ENCODE measurements at regions not wholly inside any gene's neighbourhood (a gene's known extent, or its start where the extent isn't known, plus 50 kb on each side); places are given as distances from the start of the nearest gene placed in this dataset.

- Histone ChIP-seq H3K4me1 (ENCODE audit: insufficient read depth, poor library complexity, severe bottlenecking) (peaks cover 30% of the 10 kb centered on the region), H3K27ac (ENCODE audit: poor library complexity, severe bottlenecking) (no peak overlapping the region), H3K36me3 (ENCODE audit: low read depth) (no peaks in the 10 kb centered on the region), H3K4me3 (ENCODE audit: severe bottlenecking) (no peak overlapping the region), H3K27me3 (ENCODE audit: insufficient read depth, poor library complexity, severe bottlenecking) (no peaks in the 10 kb centered on the region), H3K9me3 (ENCODE audit: severe bottlenecking) (no peaks in the 10 kb centered on the region)
- TF ChIP-seq CTCF (IDR thresholded peaks at IDR 0.05; ENCODE audit: poor library complexity, severe bottlenecking): no peak
- DNase-seq (ENCODE audit: low spot score): no peak
- no peak for ATAC-seq (ENCODE audit: low read depth)
Measured at GRCh38 chr3:182631183-182632076, 161.9 kb upstream of the ATP11B start.

- no peak overlapping the region for H3K4me3 ChIP-seq (ENCODE audit: severe bottlenecking)
- H3K36me3 ChIP-seq (ENCODE audit: low read depth): no peaks in the 10 kb centered on the region
- no peaks in the 10 kb centered on the region for H3K9me3 ChIP-seq (ENCODE audit: severe bottlenecking)
- ATAC-seq (ENCODE audit: low read depth) (no peak), DNase-seq (ENCODE audit: low spot score) (no peak)
- H3K27me3 ChIP-seq (ENCODE audit: insufficient read depth, poor library complexity, severe bottlenecking): no peaks in the 10 kb centered on the region
- TF ChIP-seq CTCF (IDR thresholded peaks at IDR 0.05; ENCODE audit: poor library complexity, severe bottlenecking): no peak
- H3K27ac ChIP-seq (ENCODE audit: poor library complexity, severe bottlenecking): no peak overlapping the region
- H3K4me1 ChIP-seq (ENCODE audit: insufficient read depth, poor library complexity, severe bottlenecking): peaks cover 34% of the 10 kb centered on the region
Measured at GRCh38 chr3:182632077-182632393, 161.3 kb upstream of the ATP11B start.

GRCh38 chr3:182633186-182633585, 160.1 kb upstream of the ATP11B start:
- H3K36me3 ChIP-seq (ENCODE audit: low read depth): no peaks in the 10 kb centered on the region
- TF ChIP-seq CTCF (IDR thresholded peaks at IDR 0.05; ENCODE audit: poor library complexity, severe bottlenecking): no peak
- H3K4me1 ChIP-seq (ENCODE audit: insufficient read depth, poor library complexity, severe bottlenecking): peaks cover 41% of the 10 kb centered on the region
- H3K27me3 ChIP-seq (ENCODE audit: insufficient read depth, poor library complexity, severe bottlenecking): no peaks in the 10 kb centered on the region
- no peaks in the 10 kb centered on the region for H3K9me3 ChIP-seq (ENCODE audit: severe bottlenecking)
- H3K27ac ChIP-seq (ENCODE audit: poor library complexity, severe bottlenecking): peak overlapping the region; percentile 10
- DNase-seq (ENCODE audit: low spot score): no peak
- no peak for ATAC-seq (ENCODE audit: low read depth)
- no peak overlapping the region for H3K4me3 ChIP-seq (ENCODE audit: severe bottlenecking)

- ATAC-seq (ENCODE audit: low read depth): peak; percentile 90
- DNase-seq (ENCODE audit: low spot score): no peak
- TF ChIP-seq CTCF (IDR thresholded peaks at IDR 0.05; ENCODE audit: poor library complexity, severe bottlenecking): no peak
- Histone ChIP-seq H3K27ac (ENCODE audit: poor library complexity, severe bottlenecking) (peak overlapping the region; percentile 46), H3K9me3 (ENCODE audit: severe bottlenecking) (peaks cover 3% of the 10 kb centered on the region), H3K27me3 (ENCODE audit: insufficient read depth, poor library complexity, severe bottlenecking) (no peaks in the 10 kb centered on the region), H3K4me3 (ENCODE audit: severe bottlenecking) (no peak overlapping the region), H3K4me1 (ENCODE audit: insufficient read depth, poor library complexity, severe bottlenecking) (peaks cover 21% of the 10 kb centered on the region), H3K36me3 (ENCODE audit: low read depth) (no peaks in the 10 kb centered on the region)
Measured at GRCh38 chr3:182636646-182637045, 156.7 kb upstream of the ATP11B start.

Data from RWPE2 (cell line).